Naive thymus-derived CD8-positive, alpha-beta T cell (primary cell): ENCODE measurements at regions not wholly inside any gene's neighbourhood (a gene's known extent, or its start where the extent isn't known, plus 50 kb on each side); places are given as distances from the start of the nearest gene placed in this dataset.

Experiments
- ATAC-seq, 2 donors: fragments of 150-1000 bp; cut with Tn5 transposase in 1 of 2; sonication (Bioruptor Pico), chemical (Tn5 transposase) in 1 of 2; 1 replicate in 1 of 2; 2 replicates in 1 of 2; pipeline ENCODE4 v1.10.0; 2021; ENCODE audit warnings: mild to moderate bottlenecking in 2 of 2, moderate library complexity in 2 of 2
- POLR2A ChIA-PET: fragments of 350-600 bp; sonication (Branson Sonifier 250); formaldehyde crosslinking; loops from one replicate; lab custom pipeline; 2021; ENCODE audit warnings: antibody characterized with exemption; lab: Charles Lee
- DNase-seq, 10 donors: peaks; one replicate each; pipeline versions ENCODE4 v3.0.0 to v3.0.0-alpha.2; 2020 to 2022
- H3K27ac Mint-ChIP-seq, 10 donors: one replicate each; pipeline ENCODE4 v1.8.0; 2020 to 2022; ENCODE audit warnings: mild to moderate bottlenecking in 10 of 10, mixed read lengths in 10 of 10, moderate library complexity in 4 of 10, inconsistent platforms in 1 of 10
- H3K27me3 Mint-ChIP-seq, 5 donors: one replicate each; pipeline ENCODE4 v1.8.0; 2021 to 2022; ENCODE audit warnings: mixed read lengths in 5 of 5
- H3K36me3 Mint-ChIP-seq, 3 donors: one replicate each; pipeline ENCODE4 v1.8.0; 2020 to 2022; ENCODE audit warnings: mixed read lengths in 3 of 3, mild to moderate bottlenecking in 2 of 3, inconsistent platforms in 1 of 3
- H3K4me1 Mint-ChIP-seq, 4 donors: one replicate each; pipeline ENCODE4 v1.8.0; 2021 to 2022; ENCODE audit warnings: mixed read lengths in 4 of 4
- H3K4me3 Mint-ChIP-seq, 10 donors: one replicate each; pipeline ENCODE4 v1.8.0; 2020 to 2022; ENCODE audit warnings: mild to moderate bottlenecking in 10 of 10, mixed read lengths in 10 of 10, moderate library complexity in 6 of 10, inconsistent platforms in 1 of 10
- H3K9me3 Mint-ChIP-seq, 9 donors: one replicate each; pipeline ENCODE4 v1.8.0; 2020 to 2022; ENCODE audit warnings: mixed read lengths in 9 of 9, mild to moderate bottlenecking in 3 of 9, inconsistent platforms in 1 of 9, moderate library complexity in 1 of 9

- H3K36me3 Mint-ChIP-seq, result no peaks in the 10 kb centered on the region
- DNase-seq (no peak), ATAC-seq (no peak)
- POLR2A ChIA-PET, result no interaction called here
- no peaks in the 10 kb centered on the region for H3K27me3 Mint-ChIP-seq
- no peaks in the 10 kb centered on the region for H3K9me3 Mint-ChIP-seq
- peaks cover 44 to 87% (median 83%) of the 10 kb centered on the region in 4 donors for H3K4me1 Mint-ChIP-seq
- peak overlapping the region in 2 of 10 donors; percentile 46 to 88 for H3K27ac Mint-ChIP-seq
- no peak overlapping the region for H3K4me3 Mint-ChIP-seq
These were observed 106.8 kb upstream of the MLN start for GRCh38 chr6:33910594-33910993.

GRCh38 chr6:33909737-33910136 is 105.9 kb upstream of the MLN start:
- ATAC-seq, result no peak
- Mint-ChIP-seq H3K27me3 (no peaks in the 10 kb centered on the region), H3K4me1 (peaks cover 46 to 87% (median 83%) of the 10 kb centered on the region in 4 donors), H3K27ac (peak overlapping the region in 3 of 10 donors; percentile 5 to 68 (median 7)), H3K4me3 (no peak overlapping the region), H3K36me3 (no peaks in the 10 kb centered on the region), H3K9me3 (no peaks in the 10 kb centered on the region)
- POLR2A ChIA-PET, result no interaction called here
- no peak for DNase-seq

- H3K4me3 Mint-ChIP-seq, result peak overlapping the region in 1 of 10 donors; percentile 2
- H3K27me3 Mint-ChIP-seq, result no peaks in the 10 kb centered on the region
- DNase-seq (no peak), ATAC-seq (no peak)
- H3K9me3 Mint-ChIP-seq, result no peaks in the 10 kb centered on the region
- peak overlapping the region in 4 of 10 donors; percentile 14 to 92 (median 82) for H3K27ac Mint-ChIP-seq
- no peaks in the 10 kb centered on the region for H3K36me3 Mint-ChIP-seq
- POLR2A ChIA-PET, result interaction anchor here (0.9 kb wide), 1 partner anchor 11 kb away, joined by 4 read pairs; no protein-coding TSS in a partner anchor
- H3K4me1 Mint-ChIP-seq, result peaks cover 52 to 87% (median 83%) of the 10 kb centered on the region in 4 donors
These were observed 104.2 kb upstream of the MLN start for GRCh38 chr6:33908025-33908424.

- Mint-ChIP-seq H3K4me3 (peak overlapping the region in 8 of 10 donors; percentile 33 to 82 (median 64)), H3K27me3 (no peaks in the 10 kb centered on the region), H3K36me3 (no peaks in the 10 kb centered on the region), H3K4me1 (peaks cover 54 to 88% (median 84%) of the 10 kb centered on the region in 4 donors), H3K9me3 (no peaks in the 10 kb centered on the region), H3K27ac (peak overlapping the region; percentile 61 to 97 (median 92))
- POLR2A ChIA-PET, result interaction anchor here (0.7 to 0.9 kb wide), 4 partner anchors 8 to 701 kb away, joined by 3 to 4 read pairs (median 4); no protein-coding TSS in a partner anchor
- no peak for DNase-seq
- ATAC-seq, result no peak
These were observed 103.4 kb upstream of the MLN start for GRCh38 chr6:33907227-33907626.

- ATAC-seq (no peak), DNase-seq (no peak)
- Mint-ChIP-seq H3K27ac (peak overlapping the region; percentile 88 to 97 (median 93)), H3K4me3 (peak overlapping the region in 7 of 10 donors; percentile 8 to 87 (median 75)), H3K9me3 (no peaks in the 10 kb centered on the region), H3K36me3 (no peaks in the 10 kb centered on the region), H3K27me3 (no peaks in the 10 kb centered on the region), H3K4me1 (peaks cover 53 to 89% (median 84%) of the 10 kb centered on the region in 4 donors)
- POLR2A ChIA-PET, result no interaction called here
These were observed 102.6 kb upstream of the MLN start for GRCh38 chr6:33906439-33906838.

GRCh38 chr6:33905071-33905609 is 101.3 kb upstream of the MLN start:
- no peaks in the 10 kb centered on the region for H3K27me3 Mint-ChIP-seq
- peaks cover 59 to 91% (median 84%) of the 10 kb centered on the region in 4 donors for H3K4me1 Mint-ChIP-seq
- POLR2A ChIA-PET, result interaction anchor here (0.7 to 2.2 kb wide), 8 partner anchors 9 to 117 kb away, joined by 3 to 23 read pairs (median 6); partner anchors contain the start of gene LEMD2
- peak overlapping the region; percentile 88 to 97 (median 93) for H3K27ac Mint-ChIP-seq
- DNase-seq (peak in 9 of 10 donors; percentile 39 to 84 (median 76)), ATAC-seq (peak; percentile 76 to 77)
- peak overlapping the region; percentile 60 to 87 (median 76) for H3K4me3 Mint-ChIP-seq
- H3K36me3 Mint-ChIP-seq, result no peaks in the 10 kb centered on the region
- no peaks in the 10 kb centered on the region for H3K9me3 Mint-ChIP-seq

GRCh38 chr6:33904747-33905065 is 100.9 kb upstream of the MLN start:
- H3K9me3 Mint-ChIP-seq, result no peaks in the 10 kb centered on the region
- peak overlapping the region; percentile 60 to 87 (median 76) for H3K4me3 Mint-ChIP-seq
- peaks cover 56 to 87% (median 81%) of the 10 kb centered on the region in 4 donors for H3K4me1 Mint-ChIP-seq
- peak overlapping the region; percentile 88 to 97 (median 93) for H3K27ac Mint-ChIP-seq
- H3K36me3 Mint-ChIP-seq, result no peaks in the 10 kb centered on the region
- H3K27me3 Mint-ChIP-seq, result no peaks in the 10 kb centered on the region
- POLR2A ChIA-PET, result interaction anchor here (0.6 to 2.2 kb wide), 9 partner anchors 10 to 116 kb away, joined by 3 to 23 read pairs (median 4); partner anchors contain the start of gene LEMD2
- DNase-seq (peak in 1 of 10 donors; percentile 81), ATAC-seq (peak in 1 of 2 donors; percentile 35)

GRCh38 chr6:33904050-33904746 is 100.4 kb upstream of the MLN start:
- peak overlapping the region; percentile 88 to 97 (median 93) for H3K27ac Mint-ChIP-seq
- DNase-seq, result peak in 9 of 10 donors; percentile 32 to 89 (median 81)
- peak; percentile 88 for ATAC-seq
- H3K27me3 Mint-ChIP-seq, result no peaks in the 10 kb centered on the region
- H3K4me3 Mint-ChIP-seq, result peak overlapping the region; percentile 60 to 87 (median 76)
- no peaks in the 10 kb centered on the region for H3K9me3 Mint-ChIP-seq
- POLR2A ChIA-PET, result interaction anchor here (0.6 to 2.2 kb wide), 10 partner anchors 9 to 116 kb away, joined by 3 to 23 read pairs (median 4); partner anchors contain the start of gene LEMD2
- no peaks in the 10 kb centered on the region for H3K36me3 Mint-ChIP-seq
- peaks cover 56 to 85% (median 80%) of the 10 kb centered on the region in 4 donors for H3K4me1 Mint-ChIP-seq

GRCh38 chr6:33903579-33903978 is 99.8 kb upstream of the MLN start:
- peak overlapping the region; percentile 88 to 97 (median 93) for H3K27ac Mint-ChIP-seq
- H3K4me3 Mint-ChIP-seq, result peak overlapping the region; percentile 45 to 87 (median 75)
- POLR2A ChIA-PET, result interaction anchor here (0.9 to 2.2 kb wide), 4 partner anchors 8 to 115 kb away, joined by 4 to 23 read pairs (median 9); partner anchors contain the start of gene LEMD2
- H3K27me3 Mint-ChIP-seq, result no peaks in the 10 kb centered on the region
- no peaks in the 10 kb centered on the region for H3K9me3 Mint-ChIP-seq
- no peaks in the 10 kb centered on the region for H3K36me3 Mint-ChIP-seq
- ATAC-seq, result no peak
- H3K4me1 Mint-ChIP-seq, result peaks cover 59 to 81% (median 77%) of the 10 kb centered on the region in 4 donors
- DNase-seq, result no peak

GRCh38 chr6:33902457-33902853 is 98.7 kb upstream of the MLN start:
- no peak for ATAC-seq
- Mint-ChIP-seq H3K4me3 (peak overlapping the region in 5 of 10 donors; percentile 25 to 87 (median 48)), H3K27ac (peak overlapping the region in 7 of 10 donors; percentile 58 to 95 (median 84)), H3K27me3 (no peaks in the 10 kb centered on the region), H3K9me3 (no peaks in the 10 kb centered on the region), H3K36me3 (no peaks in the 10 kb centered on the region), H3K4me1 (peaks cover 60 to 81% (median 70%) of the 10 kb centered on the region in 4 donors)
- DNase-seq, result no peak
- POLR2A ChIA-PET, result interaction anchor here (1.6 kb wide), 1 partner anchor 45 kb away, joined by 6 read pairs; no protein-coding TSS in a partner anchor

- Mint-ChIP-seq H3K27ac (peak overlapping the region; percentile 20 to 95 (median 64)), H3K4me3 (peak overlapping the region in 3 of 10 donors; percentile 39 to 75 (median 48)), H3K27me3 (no peaks in the 10 kb centered on the region), H3K9me3 (no peaks in the 10 kb centered on the region), H3K4me1 (peaks cover 55 to 81% (median 70%) of the 10 kb centered on the region in 4 donors), H3K36me3 (no peaks in the 10 kb centered on the region)
- POLR2A ChIA-PET, result interaction anchor here (1.6 kb wide), 1 partner anchor 45 kb away, joined by 6 read pairs; no protein-coding TSS in a partner anchor
- DNase-seq (no peak), ATAC-seq (no peak)
These were observed 98.1 kb upstream of the MLN start for GRCh38 chr6:33901822-33902456.

GRCh38 chr6:33898771-33899170 is 95.0 kb upstream of the MLN start:
- ATAC-seq (no peak), DNase-seq (no peak)
- POLR2A ChIA-PET, result no interaction called here
- H3K27ac Mint-ChIP-seq, result peak overlapping the region in 2 of 10 donors; percentile 19 to 67
- peaks cover 40 to 80% (median 62%) of the 10 kb centered on the region in 4 donors for H3K4me1 Mint-ChIP-seq
- no peaks in the 10 kb centered on the region for H3K36me3 Mint-ChIP-seq
- no peaks in the 10 kb centered on the region for H3K27me3 Mint-ChIP-seq
- no peak overlapping the region for H3K4me3 Mint-ChIP-seq
- H3K9me3 Mint-ChIP-seq, result no peaks in the 10 kb centered on the region
